ENCODE measurements at regions not wholly inside any gene's neighbourhood (a gene's known extent, or its start where the extent isn't known, plus 50 kb on each side); places are given as distances from the start of the nearest gene placed in this dataset.

DNA sequence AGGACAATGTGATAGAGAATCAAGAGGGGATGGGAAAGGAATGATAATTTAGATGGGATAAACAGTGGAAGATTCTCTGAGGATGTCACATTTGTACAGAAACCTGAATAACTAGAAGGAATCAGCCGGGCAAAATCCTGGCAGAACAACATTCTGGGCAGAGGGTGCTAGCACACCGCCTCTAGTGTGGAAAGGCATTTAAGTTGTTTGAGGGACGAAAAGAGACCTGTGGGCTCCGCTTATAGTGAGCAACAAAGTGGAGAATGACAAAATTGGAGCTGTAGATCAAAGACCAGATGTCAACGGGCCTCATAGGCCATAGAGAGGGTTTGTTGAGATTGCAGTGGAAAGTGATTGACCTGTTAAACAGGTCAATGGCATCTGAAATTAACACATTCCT lies 596.0 kb upstream of the SLIT2 start:
- no peak for TF ChIP-seq CTCF (IDR thresholded peaks at IDR 0.05; ENCODE audit: insufficient read depth, low read length)
- TF ChIP-seq, protein P1, sequence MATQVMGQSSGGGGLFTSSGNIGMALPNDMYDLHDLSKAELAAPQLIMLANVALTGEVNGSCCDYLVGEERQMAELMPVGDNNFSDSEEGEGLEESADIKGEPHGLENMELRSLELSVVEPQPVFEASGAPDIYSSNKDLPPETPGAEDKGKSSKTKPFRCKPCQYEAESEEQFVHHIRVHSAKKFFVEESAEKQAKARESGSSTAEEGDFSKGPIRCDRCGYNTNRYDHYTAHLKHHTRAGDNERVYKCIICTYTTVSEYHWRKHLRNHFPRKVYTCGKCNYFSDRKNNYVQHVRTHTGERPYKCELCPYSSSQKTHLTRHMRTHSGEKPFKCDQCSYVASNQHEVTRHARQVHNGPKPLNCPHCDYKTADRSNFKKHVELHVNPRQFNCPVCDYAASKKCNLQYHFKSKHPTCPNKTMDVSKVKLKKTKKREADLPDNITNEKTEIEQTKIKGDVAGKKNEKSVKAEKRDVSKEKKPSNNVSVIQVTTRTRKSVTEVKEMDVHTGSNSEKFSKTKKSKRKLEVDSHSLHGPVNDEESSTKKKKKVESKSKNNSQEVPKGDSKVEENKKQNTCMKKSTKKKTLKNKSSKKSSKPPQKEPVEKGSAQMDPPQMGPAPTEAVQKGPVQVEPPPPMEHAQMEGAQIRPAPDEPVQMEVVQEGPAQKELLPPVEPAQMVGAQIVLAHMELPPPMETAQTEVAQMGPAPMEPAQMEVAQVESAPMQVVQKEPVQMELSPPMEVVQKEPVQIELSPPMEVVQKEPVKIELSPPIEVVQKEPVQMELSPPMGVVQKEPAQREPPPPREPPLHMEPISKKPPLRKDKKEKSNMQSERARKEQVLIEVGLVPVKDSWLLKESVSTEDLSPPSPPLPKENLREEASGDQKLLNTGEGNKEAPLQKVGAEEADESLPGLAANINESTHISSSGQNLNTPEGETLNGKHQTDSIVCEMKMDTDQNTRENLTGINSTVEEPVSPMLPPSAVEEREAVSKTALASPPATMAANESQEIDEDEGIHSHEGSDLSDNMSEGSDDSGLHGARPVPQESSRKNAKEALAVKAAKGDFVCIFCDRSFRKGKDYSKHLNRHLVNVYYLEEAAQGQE (IDR thresholded peaks at IDR 0.05; ENCODE audit: insufficient replicate concordance, low read depth) = no peak
- no peak for TF ChIP-seq POLR2AphosphoS5 (IDR thresholded peaks at IDR 0.05; ENCODE audit: low read depth)
- TF ChIP-seq SPI1 (IDR thresholded peaks at IDR 0.05; ENCODE audit: borderline replicate concordance, low read depth) = no peak
- TF ChIP-seq GABPA (IDR thresholded peaks at IDR 0.05; ENCODE audit: low read depth) = no peak

Data from HL-60 (cell line).